Stimulated activated CD8-positive, alpha-beta memory T cell treated with anti-CD3 and anti-CD28 coated beads, Interleukin-4, amount 100 ng/mL, for 1 hour (primary cell): ENCODE measurements at regions not wholly inside any gene's neighbourhood (a gene's known extent, or its start where the extent isn't known, plus 50 kb on each side); places are given as distances from the start of the nearest gene placed in this dataset.

Experiments
- DNase-seq, 2 donors: peaks; one replicate each; pipeline ENCODE4 v3.0.0-alpha.2; 2020; ENCODE audit warnings: low read depth in 2 of 2, low spot score in 1 of 2

- no peak for DNase-seq
Observed at GRCh38 chr5:1950096-1950707, 67.5 kb upstream of the IRX4 start.

GRCh38 chr5:1949253-1949652 lies 66.5 kb upstream of the IRX4 start:
- no peak for DNase-seq

GRCh38 chr5:1948663-1949191 lies 66.0 kb upstream of the IRX4 start:
- no peak for DNase-seq

GRCh38 chr5:1948111-1948510 lies 65.4 kb upstream of the IRX4 start:
- DNase-seq: no peak

GRCh38 chr5:1946776-1947175 lies 64.1 kb upstream of the IRX4 start:
- DNase-seq: no peak

- DNase-seq: no peak
Observed at GRCh38 chr5:1946122-1946677, 63.5 kb upstream of the IRX4 start.

GRCh38 chr5:1945606-1946005 lies 62.9 kb upstream of the IRX4 start:
- no peak for DNase-seq

- no peak for DNase-seq
Observed at GRCh38 chr5:1944408-1944807, 61.7 kb upstream of the IRX4 start.

GRCh38 chr5:1943481-1943880 lies 60.8 kb upstream of the IRX4 start:
- DNase-seq: no peak

- DNase-seq: no peak
Observed at GRCh38 chr5:1942630-1943029, 59.9 kb upstream of the IRX4 start.

GRCh38 chr5:1942158-1942557 lies 59.4 kb upstream of the IRX4 start:
- DNase-seq: no peak

GRCh38 chr5:1939256-1939655 lies 56.5 kb upstream of the IRX4 start:
- no peak for DNase-seq

- no peak for DNase-seq
Observed at GRCh38 chr5:1938310-1939000, 55.7 kb upstream of the IRX4 start.

- DNase-seq: no peak
Observed at GRCh38 chr5:1937590-1937989, 54.9 kb upstream of the IRX4 start.

GRCh38 chr5:1936901-1937300 lies 54.2 kb upstream of the IRX4 start:
- no peak for DNase-seq

GRCh38 chr5:1936413-1936812 lies 53.7 kb upstream of the IRX4 start:
- DNase-seq: no peak

- no peak for DNase-seq
Observed at GRCh38 chr5:1934801-1935429, 52.2 kb upstream of the IRX4 start.

GRCh38 chr5:1934056-1934394 lies 51.3 kb upstream of the IRX4 start:
- DNase-seq: no peak

- DNase-seq: no peak
Observed at GRCh38 chr5:1933364-1934055, 50.8 kb upstream of the IRX4 start.
